ENCODE measurements at regions not wholly inside any gene's neighbourhood (a gene's known extent, or its start where the extent isn't known, plus 50 kb on each side); places are given as distances from the start of the nearest gene placed in this dataset.

DNA sequence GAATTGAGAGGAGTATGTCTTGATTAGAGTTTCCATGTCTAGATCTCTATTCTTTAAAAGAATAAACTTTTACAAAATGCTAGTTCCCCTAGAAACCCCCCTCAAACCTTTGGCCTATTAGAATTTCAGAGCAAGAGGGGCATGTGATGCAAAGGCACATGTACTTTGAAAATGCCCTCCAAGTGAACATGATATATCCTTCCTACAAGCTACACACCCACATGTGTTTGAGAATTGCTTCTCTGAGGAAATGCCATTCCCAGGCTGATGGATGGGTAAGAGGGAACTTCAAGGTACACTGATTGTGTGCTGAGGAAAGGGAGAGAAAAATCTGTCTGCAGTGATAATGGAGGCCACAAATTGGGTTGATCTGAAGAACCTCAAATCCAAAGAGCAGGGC lies 59.5 kb upstream of the PSMA1 start:
- H3K9me3 ChIP-seq, result no peaks in the 10 kb centered on the region
- H3K4me2 ChIP-seq, result no peak overlapping the region
- FAIRE-seq (no peak), ATAC-seq (no peak), DNase-seq (ENCODE audit: low read depth in 1 of 2, low spot score in 1 of 2) (no peak)
- ChIA-PET POLR2A (no interaction called here), CTCF (no interaction called here)
- H3K27ac ChIP-seq, result no peak overlapping the region
- no peaks in the 10 kb centered on the region for H3K4me1 ChIP-seq
- no peak overlapping the region for H3K4me3 ChIP-seq
- TF ChIP-seq ESRRA (IDR thresholded peaks at IDR 0.05; ENCODE audit: borderline replicate concordance, low read length), result no peak
- no peak for TF ChIP-seq TFCP2L1 (CRISPR knock-in tag; IDR thresholded peaks at IDR 0.05)
- TF ChIP-seq EHMT2 (IDR thresholded peaks at IDR 0.05; ENCODE audit: low read depth), result no peak
- TF ChIP-seq NPAS2 (CRISPR knock-in tag; IDR thresholded peaks at IDR 0.05; ENCODE audit: borderline replicate concordance), result no peak
- TF ChIP-seq ZNF302 (CRISPR knock-in tag; IDR thresholded peaks at IDR 0.05), result no peak
- no peak for TF ChIP-seq HOXA7 (CRISPR knock-in tag; IDR thresholded peaks at IDR 0.05)
- TF ChIP-seq MYC (IDR thresholded peaks at IDR 0.05; ENCODE audit: borderline replicate concordance, low read length), result no peak
- TF ChIP-seq CEBPB (IDR thresholded peaks at IDR 0.05), result no peak
- TF ChIP-seq RAD21 (conservative IDR thresholded peaks at IDR 0.05 in 1 of 2, IDR thresholded peaks at IDR 0.05 in 1 of 2), result no peak
- TF ChIP-seq HOXB13 (CRISPR knock-in tag; IDR thresholded peaks at IDR 0.05; ENCODE audit: low read depth), result no peak
- TF ChIP-seq, protein P1, sequence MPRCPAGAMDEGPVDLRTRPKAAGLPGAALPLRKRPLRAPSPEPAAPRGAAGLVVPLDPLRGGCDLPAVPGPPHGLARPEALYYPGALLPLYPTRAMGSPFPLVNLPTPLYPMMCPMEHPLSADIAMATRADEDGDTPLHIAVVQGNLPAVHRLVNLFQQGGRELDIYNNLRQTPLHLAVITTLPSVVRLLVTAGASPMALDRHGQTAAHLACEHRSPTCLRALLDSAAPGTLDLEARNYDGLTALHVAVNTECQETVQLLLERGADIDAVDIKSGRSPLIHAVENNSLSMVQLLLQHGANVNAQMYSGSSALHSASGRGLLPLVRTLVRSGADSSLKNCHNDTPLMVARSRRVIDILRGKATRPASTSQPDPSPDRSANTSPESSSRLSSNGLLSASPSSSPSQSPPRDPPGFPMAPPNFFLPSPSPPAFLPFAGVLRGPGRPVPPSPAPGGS (IDR thresholded peaks at IDR 0.05), result no peak
- TF ChIP-seq CHD4 (IDR thresholded peaks at IDR 0.05; ENCODE audit: borderline replicate concordance), result no peak
- TF ChIP-seq, protein P2, sequence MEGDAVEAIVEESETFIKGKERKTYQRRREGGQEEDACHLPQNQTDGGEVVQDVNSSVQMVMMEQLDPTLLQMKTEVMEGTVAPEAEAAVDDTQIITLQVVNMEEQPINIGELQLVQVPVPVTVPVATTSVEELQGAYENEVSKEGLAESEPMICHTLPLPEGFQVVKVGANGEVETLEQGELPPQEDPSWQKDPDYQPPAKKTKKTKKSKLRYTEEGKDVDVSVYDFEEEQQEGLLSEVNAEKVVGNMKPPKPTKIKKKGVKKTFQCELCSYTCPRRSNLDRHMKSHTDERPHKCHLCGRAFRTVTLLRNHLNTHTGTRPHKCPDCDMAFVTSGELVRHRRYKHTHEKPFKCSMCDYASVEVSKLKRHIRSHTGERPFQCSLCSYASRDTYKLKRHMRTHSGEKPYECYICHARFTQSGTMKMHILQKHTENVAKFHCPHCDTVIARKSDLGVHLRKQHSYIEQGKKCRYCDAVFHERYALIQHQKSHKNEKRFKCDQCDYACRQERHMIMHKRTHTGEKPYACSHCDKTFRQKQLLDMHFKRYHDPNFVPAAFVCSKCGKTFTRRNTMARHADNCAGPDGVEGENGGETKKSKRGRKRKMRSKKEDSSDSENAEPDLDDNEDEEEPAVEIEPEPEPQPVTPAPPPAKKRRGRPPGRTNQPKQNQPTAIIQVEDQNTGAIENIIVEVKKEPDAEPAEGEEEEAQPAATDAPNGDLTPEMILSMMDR (IDR thresholded peaks at IDR 0.05), result no peak
- no peak for TF ChIP-seq NFE2L2 (conservative IDR thresholded peaks at IDR 0.05; ENCODE audit: low read length)
- no peak for TF ChIP-seq FOSB (CRISPR knock-in tag; IDR thresholded peaks at IDR 0.05)
- no peak for TF ChIP-seq KDM1A (IDR thresholded peaks at IDR 0.05; ENCODE audit: low read depth)
- no peak for TF ChIP-seq ZFP36 (IDR thresholded peaks at IDR 0.05; ENCODE audit: borderline replicate concordance, partially characterized antibody)
- TF ChIP-seq CBX2 (IDR thresholded peaks at IDR 0.05; ENCODE audit: borderline replicate concordance, low read depth), result no peak
- no peak for TF ChIP-seq FOSL2 (IDR thresholded peaks at IDR 0.05)
- no peak for TF ChIP-seq FOSL2 (CRISPR knock-in tag; IDR thresholded peaks at IDR 0.05)
- no peak for TF ChIP-seq RCOR1 (IDR thresholded peaks at IDR 0.05; ENCODE audit: low read depth, low read length)

DNA sequence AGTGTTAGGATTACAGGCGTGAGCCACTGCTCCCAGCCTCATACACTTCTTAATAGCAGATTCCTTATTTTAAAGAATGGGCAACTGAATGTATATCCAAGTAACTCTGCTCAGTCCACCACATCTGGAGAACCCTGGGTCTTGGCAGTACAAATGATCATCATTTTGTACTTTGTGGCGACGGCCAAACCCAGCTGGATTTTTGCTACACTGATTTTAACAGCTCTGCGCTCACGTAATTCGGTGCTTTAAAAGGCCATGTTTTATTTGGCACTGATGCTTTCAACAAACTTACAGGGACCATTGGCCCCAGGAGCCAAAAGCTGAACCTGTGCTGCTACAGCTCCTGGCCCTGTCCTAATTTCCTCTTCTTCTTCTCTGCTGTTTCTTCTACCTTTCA lies 60.8 kb upstream of the PDE3B start:
- Histone ChIP-seq H3K4me1 (no peaks in the 10 kb centered on the region), H3K4me3 (no peak overlapping the region), H3K27ac (no peak overlapping the region), H3K9me3 (no peaks in the 10 kb centered on the region), H3K4me2 (no peak overlapping the region)
- WGBS (ENCODE audit: missing lambda C conversion rate), result 84% methylated on average over 6 of the region's 6 CpGs
- FAIRE-seq, result no peak
- no peak for ATAC-seq
- no peak for DNase-seq (ENCODE audit: low read depth in 1 of 2, low spot score in 1 of 2)
- POLR2A ChIA-PET, result no interaction called here
- CTCF ChIA-PET, result no interaction called here
- TF ChIP-seq ESRRA (IDR thresholded peaks at IDR 0.05; ENCODE audit: borderline replicate concordance, low read length), result no peak

DNA sequence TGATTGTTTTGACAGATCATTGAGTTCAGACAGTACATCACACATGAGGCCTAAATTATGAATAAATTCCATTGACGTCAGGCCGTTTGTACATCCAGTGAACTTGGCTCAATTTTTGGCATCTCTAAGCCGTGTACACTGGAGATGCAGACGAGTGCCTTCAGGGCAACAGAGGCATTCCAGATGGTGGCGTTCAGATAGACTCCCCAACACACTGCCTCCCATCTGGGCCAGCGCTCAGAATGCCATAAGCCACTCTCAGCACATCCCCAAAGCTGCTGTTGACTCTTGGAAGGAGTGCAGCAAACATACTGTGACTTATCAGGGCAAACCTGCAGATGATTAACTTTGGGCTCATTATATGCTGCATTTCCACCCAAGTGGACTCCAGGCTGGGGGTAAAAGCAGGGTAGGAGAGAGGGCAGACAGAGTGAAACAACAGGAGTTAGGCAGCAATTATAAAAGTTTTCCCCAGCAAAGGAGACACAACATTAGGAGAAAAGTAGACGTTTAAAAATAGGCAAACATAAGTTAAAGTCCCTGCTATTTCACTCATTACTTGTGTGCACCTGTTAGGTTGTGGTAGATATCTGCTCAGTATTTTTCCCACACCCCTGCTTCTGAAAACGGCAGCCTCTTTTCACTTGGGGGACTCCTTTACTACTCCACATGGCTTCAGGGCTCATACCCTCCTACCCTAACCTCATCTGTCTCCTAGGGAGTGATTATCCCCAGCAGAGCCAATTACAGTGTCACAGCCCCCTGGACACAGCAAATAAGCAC lies 60.2 kb upstream of the PDE3B start:
- CTCF ChIA-PET, result no interaction called here
- 34% methylated on average over 8 of the region's 8 CpGs for WGBS (ENCODE audit: missing lambda C conversion rate)
- no peak overlapping the region for H3K27ac ChIP-seq
- no peak for FAIRE-seq
- H3K4me2 ChIP-seq, result no peak overlapping the region
- ATAC-seq, result no peak
- no peak overlapping the region for H3K4me3 ChIP-seq
- DNase-seq (ENCODE audit: low read depth in 1 of 2, low spot score in 1 of 2), result no peak
- TF ChIP-seq CBX2 (IDR thresholded peaks at IDR 0.05; ENCODE audit: borderline replicate concordance, low read depth) (no peak), GATA3 (IDR thresholded peaks at IDR 0.05; ENCODE audit: borderline replicate concordance) (no peak), SREBF2 (IDR thresholded peaks at IDR 0.05) (no peak), POLR2AphosphoS2 (conservative IDR thresholded peaks at IDR 0.05; ENCODE audit: low read length) (no peak), HOXB13 (CRISPR knock-in tag; IDR thresholded peaks at IDR 0.05; ENCODE audit: low read depth) (no peak), ZC3H11A (IDR thresholded peaks at IDR 0.05) (no peak)
- TF ChIP-seq, protein P3, sequence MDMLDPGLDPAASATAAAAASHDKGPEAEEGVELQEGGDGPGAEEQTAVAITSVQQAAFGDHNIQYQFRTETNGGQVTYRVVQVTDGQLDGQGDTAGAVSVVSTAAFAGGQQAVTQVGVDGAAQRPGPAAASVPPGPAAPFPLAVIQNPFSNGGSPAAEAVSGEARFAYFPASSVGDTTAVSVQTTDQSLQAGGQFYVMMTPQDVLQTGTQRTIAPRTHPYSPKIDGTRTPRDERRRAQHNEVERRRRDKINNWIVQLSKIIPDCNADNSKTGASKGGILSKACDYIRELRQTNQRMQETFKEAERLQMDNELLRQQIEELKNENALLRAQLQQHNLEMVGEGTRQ (IDR thresholded peaks at IDR 0.05), result no peak
- TF ChIP-seq, protein P4, sequence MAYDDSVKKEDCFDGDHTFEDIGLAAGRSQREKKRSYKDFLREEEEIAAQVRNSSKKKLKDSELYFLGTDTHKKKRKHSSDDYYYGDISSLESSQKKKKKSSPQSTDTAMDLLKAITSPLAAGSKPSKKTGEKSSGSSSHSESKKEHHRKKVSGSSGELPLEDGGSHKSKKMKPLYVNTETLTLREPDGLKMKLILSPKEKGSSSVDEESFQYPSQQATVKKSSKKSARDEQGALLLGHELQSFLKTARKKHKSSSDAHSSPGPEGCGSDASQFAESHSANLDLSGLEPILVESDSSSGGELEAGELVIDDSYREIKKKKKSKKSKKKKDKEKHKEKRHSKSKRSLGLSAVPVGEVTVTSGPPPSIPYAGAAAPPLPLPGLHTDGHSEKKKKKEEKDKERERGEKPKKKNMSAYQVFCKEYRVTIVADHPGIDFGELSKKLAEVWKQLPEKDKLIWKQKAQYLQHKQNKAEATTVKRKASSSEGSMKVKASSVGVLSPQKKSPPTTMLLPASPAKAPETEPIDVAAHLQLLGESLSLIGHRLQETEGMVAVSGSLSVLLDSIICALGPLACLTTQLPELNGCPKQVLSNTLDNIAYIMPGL (CRISPR knock-in tag; IDR thresholded peaks at IDR 0.05; ENCODE audit: borderline replicate concordance), result no peak
- TF ChIP-seq, protein P5, sequence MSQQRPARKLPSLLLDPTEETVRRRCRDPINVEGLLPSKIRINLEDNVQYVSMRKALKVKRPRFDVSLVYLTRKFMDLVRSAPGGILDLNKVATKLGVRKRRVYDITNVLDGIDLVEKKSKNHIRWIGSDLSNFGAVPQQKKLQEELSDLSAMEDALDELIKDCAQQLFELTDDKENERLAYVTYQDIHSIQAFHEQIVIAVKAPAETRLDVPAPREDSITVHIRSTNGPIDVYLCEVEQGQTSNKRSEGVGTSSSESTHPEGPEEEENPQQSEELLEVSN (IDR thresholded peaks at IDR 0.05; ENCODE audit: borderline replicate concordance, low read depth), result no peak
- H3K4me1 ChIP-seq, result no peaks in the 10 kb centered on the region
- H3K9me3 ChIP-seq, result no peaks in the 10 kb centered on the region
- POLR2A ChIA-PET, result no interaction called here
